ENCODE measurements at regions not wholly inside any gene's neighbourhood (a gene's known extent, or its start where the extent isn't known, plus 50 kb on each side); places are given as distances from the start of the nearest gene placed in this dataset.

DNA sequence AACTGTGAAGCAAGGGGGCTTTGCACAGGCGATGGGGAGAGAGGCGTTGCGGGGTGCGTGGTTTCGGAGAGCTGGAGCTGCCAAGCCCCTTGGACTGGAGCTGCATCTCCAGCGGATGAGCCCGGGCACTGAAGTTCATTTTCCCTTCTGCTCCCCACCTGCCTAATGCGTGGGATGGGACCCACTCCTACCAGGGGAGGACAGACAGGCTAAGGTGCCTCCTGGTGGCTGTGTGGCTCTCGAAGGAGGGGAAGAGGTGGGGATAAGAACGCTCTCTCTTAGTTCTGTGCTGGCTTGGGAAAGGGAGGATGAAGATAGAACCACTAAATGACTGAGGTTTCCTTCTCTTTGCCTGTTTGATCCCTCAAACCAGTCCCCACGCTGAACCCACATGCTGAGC, 177.6 kb upstream of the PITRM1 start:
- Histone ChIP-seq H3K4me3 (ENCODE audit: low read depth, low read length, poor library complexity, severe bottlenecking) (no peak overlapping the region), H3K27ac (ENCODE audit: low read depth, low read length, poor library complexity, severe bottlenecking) (no peak overlapping the region), H3K9me2 (ENCODE audit: low read depth, low read length) (no peaks in the 10 kb centered on the region), H3K79me2 (ENCODE audit: insufficient read depth, low read length) (no peaks in the 10 kb centered on the region), H3K36me3 (ENCODE audit: insufficient read depth, low read length) (no peaks in the 10 kb centered on the region), H3K9me3 (ENCODE audit: low read length) (no peaks in the 10 kb centered on the region), H3K27me3 (ENCODE audit: insufficient read depth, low read length) (no peaks in the 10 kb centered on the region), H3K4me2 (ENCODE audit: low read length) (no peak overlapping the region), H4K20me1 (ENCODE audit: insufficient read depth, low read length) (no peaks in the 10 kb centered on the region), H3F3A (ENCODE audit: insufficient read depth, low read length) (no peaks in the 10 kb centered on the region), H2AFZ (ENCODE audit: low read length) (no peak overlapping the region), H3K9ac (ENCODE audit: low read length) (no peak overlapping the region), H3K4me1 (ENCODE audit: insufficient read depth, low read length, severe bottlenecking) (no peaks in the 10 kb centered on the region)
- TF ChIP-seq, protein P1, sequence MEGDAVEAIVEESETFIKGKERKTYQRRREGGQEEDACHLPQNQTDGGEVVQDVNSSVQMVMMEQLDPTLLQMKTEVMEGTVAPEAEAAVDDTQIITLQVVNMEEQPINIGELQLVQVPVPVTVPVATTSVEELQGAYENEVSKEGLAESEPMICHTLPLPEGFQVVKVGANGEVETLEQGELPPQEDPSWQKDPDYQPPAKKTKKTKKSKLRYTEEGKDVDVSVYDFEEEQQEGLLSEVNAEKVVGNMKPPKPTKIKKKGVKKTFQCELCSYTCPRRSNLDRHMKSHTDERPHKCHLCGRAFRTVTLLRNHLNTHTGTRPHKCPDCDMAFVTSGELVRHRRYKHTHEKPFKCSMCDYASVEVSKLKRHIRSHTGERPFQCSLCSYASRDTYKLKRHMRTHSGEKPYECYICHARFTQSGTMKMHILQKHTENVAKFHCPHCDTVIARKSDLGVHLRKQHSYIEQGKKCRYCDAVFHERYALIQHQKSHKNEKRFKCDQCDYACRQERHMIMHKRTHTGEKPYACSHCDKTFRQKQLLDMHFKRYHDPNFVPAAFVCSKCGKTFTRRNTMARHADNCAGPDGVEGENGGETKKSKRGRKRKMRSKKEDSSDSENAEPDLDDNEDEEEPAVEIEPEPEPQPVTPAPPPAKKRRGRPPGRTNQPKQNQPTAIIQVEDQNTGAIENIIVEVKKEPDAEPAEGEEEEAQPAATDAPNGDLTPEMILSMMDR (IDR thresholded peaks at IDR 0.05; ENCODE audit: low read length): no peak
- TF ChIP-seq EZH2 (IDR thresholded peaks at IDR 0.05; ENCODE audit: borderline replicate concordance, low read length): no peak

- Histone ChIP-seq H3K27me3 (ENCODE audit: insufficient read depth, low read length) (no peaks in the 10 kb centered on the region), H3K9me3 (ENCODE audit: low read length) (no peaks in the 10 kb centered on the region), H3K27ac (ENCODE audit: low read depth, low read length, poor library complexity, severe bottlenecking) (no peak overlapping the region), H3K9ac (ENCODE audit: low read length) (no peak overlapping the region), H3F3A (ENCODE audit: insufficient read depth, low read length) (no peaks in the 10 kb centered on the region), H4K20me1 (ENCODE audit: insufficient read depth, low read length) (no peaks in the 10 kb centered on the region), H3K4me2 (ENCODE audit: low read length) (no peak overlapping the region), H3K4me3 (ENCODE audit: low read depth, low read length, poor library complexity, severe bottlenecking) (no peak overlapping the region), H2AFZ (ENCODE audit: low read length) (no peak overlapping the region), H3K9me2 (ENCODE audit: low read depth, low read length) (no peaks in the 10 kb centered on the region), H3K4me1 (ENCODE audit: insufficient read depth, low read length, severe bottlenecking) (no peaks in the 10 kb centered on the region), H3K79me2 (ENCODE audit: insufficient read depth, low read length) (no peaks in the 10 kb centered on the region), H3K36me3 (ENCODE audit: insufficient read depth, low read length) (no peaks in the 10 kb centered on the region)
- TF ChIP-seq EZH2 (IDR thresholded peaks at IDR 0.05; ENCODE audit: borderline replicate concordance, low read length): no peak
- TF ChIP-seq, protein P1 (IDR thresholded peaks at IDR 0.05; ENCODE audit: low read length): no peak
These were observed 176.0 kb upstream of the PITRM1 start for GRCh38 chr10:3348564-3348963.

DNA sequence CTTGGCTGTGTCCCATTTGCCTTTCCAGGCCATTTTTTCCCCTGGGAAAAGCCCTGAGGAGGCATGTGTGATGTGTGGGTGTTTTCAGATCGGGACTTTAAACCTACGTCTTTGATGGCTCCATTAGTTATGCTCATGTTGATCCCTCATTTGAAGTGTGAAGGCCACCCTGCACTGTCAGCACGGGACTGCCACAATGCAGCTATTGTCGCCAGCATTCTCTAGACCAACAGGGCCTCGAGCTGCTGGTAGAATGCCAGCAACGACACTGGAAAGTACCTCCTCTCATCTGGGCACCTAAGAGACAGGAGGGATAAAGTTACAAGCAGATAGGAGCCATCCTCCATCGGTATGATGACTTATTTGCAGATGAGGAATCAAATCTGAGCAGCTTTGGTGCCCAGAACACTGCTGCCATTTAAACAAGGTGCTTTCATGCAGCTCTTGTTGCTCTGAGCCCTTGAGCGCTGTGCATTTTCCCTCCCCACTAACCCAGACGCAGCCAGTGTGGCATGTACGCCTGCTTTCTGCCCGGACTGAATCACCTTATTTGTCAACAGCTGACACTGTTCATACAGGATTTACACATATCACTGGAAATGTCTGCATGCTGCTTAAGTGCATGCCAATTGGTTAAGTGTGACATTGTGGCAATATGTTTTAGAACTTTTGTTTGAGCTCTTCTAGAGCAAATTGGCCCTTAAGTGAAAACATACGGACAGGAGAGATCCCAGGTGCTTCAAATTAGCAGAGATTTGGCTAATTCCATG, 175.0 kb upstream of the PITRM1 start:
- no peak overlapping the region for H3K27ac ChIP-seq (ENCODE audit: low read depth, low read length, poor library complexity, severe bottlenecking)

More for the DNA sequence above, 175.0 kb upstream of the PITRM1 start:
- Histone ChIP-seq H3K4me2 (ENCODE audit: low read length) (no peak overlapping the region), H3K9ac (ENCODE audit: low read length) (no peak overlapping the region), H3K79me2 (ENCODE audit: insufficient read depth, low read length) (no peaks in the 10 kb centered on the region), H3F3A (ENCODE audit: insufficient read depth, low read length) (no peaks in the 10 kb centered on the region), H3K4me1 (ENCODE audit: insufficient read depth, low read length, severe bottlenecking) (no peaks in the 10 kb centered on the region), H3K9me2 (ENCODE audit: low read depth, low read length) (no peaks in the 10 kb centered on the region), H2AFZ (ENCODE audit: low read length) (no peak overlapping the region), H3K27me3 (ENCODE audit: insufficient read depth, low read length) (no peaks in the 10 kb centered on the region), H3K36me3 (ENCODE audit: insufficient read depth, low read length) (no peaks in the 10 kb centered on the region), H3K9me3 (ENCODE audit: low read length) (no peaks in the 10 kb centered on the region), H4K20me1 (ENCODE audit: insufficient read depth, low read length) (no peaks in the 10 kb centered on the region), H3K4me3 (ENCODE audit: low read depth, low read length, poor library complexity, severe bottlenecking) (no peak overlapping the region)
- TF ChIP-seq, protein P1 (IDR thresholded peaks at IDR 0.05; ENCODE audit: low read length): no peak
- no peak for TF ChIP-seq EZH2 (IDR thresholded peaks at IDR 0.05; ENCODE audit: borderline replicate concordance, low read length)
